GM19025 (cell line): ENCODE measurements at regions not wholly inside any gene's neighbourhood (a gene's known extent, or its start where the extent isn't known, plus 50 kb on each side); places are given as distances from the start of the nearest gene placed in this dataset.
"Not testable (repeated sequence)": the region's sequence is repeated elsewhere in the genome, so short reads cannot be mapped to it uniquely, and the experiment has no call there.

Experiments used
- ATAC-seq: cut with Tn5 transposase; IDR thresholded peaks from one replicate; pipeline ENCODE4 v1.9.1; 2021; ENCODE audit warnings: mild to moderate bottlenecking, low read depth, moderate library complexity; ENCODE audit not compliant: unreplicated experiment

DNA sequence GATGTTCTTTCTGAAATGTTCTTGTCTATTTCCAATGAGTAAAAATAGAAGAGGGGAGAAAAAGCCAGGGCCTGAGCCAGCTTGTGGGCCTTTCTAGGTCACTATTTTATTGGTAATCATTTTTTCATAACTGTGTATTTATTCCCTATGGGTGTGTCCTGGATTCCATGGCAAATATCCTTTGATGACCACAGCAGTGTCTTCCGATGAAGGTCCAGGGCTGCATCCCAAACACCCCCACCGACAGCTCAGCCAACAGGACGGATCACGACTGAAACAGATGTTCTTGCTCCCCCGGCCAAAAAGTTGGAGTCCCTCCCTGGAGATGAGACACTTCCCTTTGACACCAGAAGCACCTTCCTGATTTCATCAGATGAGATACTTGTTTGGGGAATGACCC is 105.4 kb upstream of the PLEKHG1 start:
- ATAC-seq = no peak

DNA sequence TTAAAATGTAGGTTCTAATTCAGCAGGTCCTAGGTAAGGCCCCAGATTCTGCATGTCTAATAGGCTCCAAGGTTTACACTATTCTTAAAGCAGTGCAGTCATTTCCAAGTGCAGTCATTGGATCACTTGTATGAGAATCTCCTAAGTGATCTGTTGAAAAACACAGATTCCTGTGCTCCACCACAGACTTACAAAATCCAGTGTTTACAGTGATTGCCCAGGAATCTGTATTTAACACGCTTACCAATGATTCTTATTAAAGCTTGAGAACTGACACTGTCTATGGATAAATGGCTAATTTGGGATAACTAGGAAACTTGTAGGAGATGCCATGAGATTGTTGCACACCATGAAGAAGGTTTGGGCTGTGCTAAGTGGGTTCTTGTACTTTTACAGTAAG is 104.6 kb upstream of the PLEKHG1 start:
- no peak for ATAC-seq

DNA sequence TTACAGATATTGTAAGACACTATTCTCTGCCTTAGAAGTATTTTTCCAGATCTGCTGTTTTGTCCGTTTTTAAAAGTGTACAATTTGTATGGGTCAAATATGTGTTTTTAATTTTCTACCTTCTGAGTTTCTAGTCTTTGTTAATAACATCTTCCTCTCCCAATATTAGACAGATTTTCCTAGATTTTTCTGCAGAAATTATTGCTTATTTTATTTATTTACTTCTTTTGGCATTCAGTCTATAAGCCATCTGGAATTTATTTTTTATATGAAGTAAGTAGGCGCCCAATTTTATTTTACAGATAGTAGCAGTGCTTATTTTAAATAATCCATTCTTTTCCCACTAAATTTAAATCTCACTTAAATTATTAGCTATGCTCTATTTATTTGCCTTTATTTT is 103.1 kb upstream of the PLEKHG1 start:
- ATAC-seq = no peak

GRCh38 chr6:150499882-150500312 is 99.8 kb upstream of the PLEKHG1 start:
- no peak for ATAC-seq

DNA sequence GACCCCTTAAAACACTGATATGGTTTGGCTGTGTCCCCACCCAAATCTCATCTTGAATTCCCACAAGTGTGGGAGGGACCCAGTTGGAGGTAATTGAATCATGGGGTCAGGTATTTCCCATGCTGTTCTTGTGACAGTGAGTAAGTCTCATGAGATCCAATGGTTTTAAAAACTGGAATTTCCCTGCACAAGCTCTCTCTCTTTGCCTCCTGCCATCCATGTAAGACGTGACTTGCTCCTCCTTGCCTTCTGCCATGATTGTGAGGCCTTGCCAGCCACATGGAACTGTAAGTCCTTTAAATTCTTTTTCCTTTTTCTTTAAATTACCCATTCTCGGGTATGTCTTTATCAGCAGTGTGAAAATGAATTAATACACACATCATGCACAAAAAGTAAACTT is 99.1 kb upstream of the PLEKHG1 start:
- ATAC-seq = not testable (repeated sequence)

DNA sequence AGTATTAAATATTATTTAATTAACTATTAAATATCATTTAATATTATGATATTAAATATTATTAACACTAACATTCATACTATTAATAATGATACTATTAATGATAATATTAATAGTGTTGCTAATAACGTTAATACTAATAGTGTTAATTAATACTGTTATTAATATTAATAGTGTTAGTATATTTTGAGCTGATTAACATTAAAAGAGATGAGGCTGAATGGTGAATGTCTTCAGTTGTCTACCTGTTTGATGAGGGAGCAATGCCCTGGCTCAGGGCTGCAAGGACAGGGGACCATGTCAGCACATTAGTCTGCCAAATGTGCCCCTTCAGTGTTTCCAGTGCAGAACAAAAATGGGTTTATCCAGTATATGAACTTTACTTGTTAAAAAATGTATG is 96.6 kb upstream of the PLEKHG1 start:
- no peak for ATAC-seq

DNA sequence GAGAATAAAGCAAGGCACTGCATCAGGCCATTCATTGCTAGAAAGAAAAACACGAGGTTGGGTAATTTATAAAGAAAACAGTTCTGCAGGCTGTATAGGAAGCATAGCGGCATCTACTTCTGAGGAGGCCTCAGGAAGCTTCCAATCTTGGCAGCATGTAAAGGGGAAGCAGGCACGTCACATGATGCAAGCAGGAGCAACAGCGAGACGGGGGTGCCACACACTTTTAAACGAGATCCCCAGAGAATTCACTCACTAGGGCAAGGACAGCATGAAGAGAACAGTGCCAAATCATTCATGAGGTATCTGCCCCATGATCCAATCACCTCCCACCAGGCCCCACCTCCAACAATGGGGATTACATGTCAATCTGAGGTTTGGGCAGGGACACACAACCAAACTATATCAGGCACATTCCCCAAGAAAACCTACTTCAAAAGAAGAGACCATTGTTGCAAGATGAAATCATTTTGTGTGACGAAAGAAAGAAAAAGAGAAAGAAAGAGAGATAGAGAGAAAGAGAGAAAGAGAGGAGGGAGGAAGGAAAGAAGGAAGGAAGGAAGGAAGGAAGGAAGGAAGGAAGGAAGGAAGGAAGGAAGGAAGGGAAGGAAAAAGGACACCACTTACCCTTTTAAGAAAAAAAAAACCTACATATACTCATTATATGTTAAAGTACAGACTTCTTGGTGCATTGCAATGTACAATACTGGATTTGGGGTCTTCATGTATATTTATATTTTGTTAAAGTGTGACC is 95.9 kb upstream of the PLEKHG1 start:
- ATAC-seq = no peak

- ATAC-seq = not testable (repeated sequence)
These were observed 92.3 kb upstream of the PLEKHG1 start for GRCh38 chr6:150507361-150507760.

DNA sequence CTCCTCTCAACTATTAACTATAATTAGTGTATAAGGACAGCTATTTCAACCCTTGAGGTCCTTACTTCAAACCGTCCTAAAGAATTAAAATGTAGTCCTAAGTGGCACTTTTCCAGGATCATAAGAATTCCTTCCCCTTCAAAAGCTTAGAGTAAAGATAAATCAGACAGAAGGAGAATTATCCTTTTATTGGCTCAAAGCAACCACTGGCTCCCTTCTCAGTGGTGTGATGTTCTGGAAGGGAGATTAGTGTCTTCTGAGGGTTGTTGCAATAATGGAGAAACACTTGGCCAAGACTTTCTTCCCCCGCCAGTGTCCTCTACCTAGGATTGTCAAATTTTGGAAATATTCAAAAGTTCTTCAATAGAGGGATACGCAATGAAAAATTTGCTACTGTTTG is 89.1 kb upstream of the PLEKHG1 start:
- no peak for ATAC-seq

- ATAC-seq = peak; percentile 66
These were observed 88.4 kb upstream of the PLEKHG1 start for GRCh38 chr6:150511313-150511712.

DNA sequence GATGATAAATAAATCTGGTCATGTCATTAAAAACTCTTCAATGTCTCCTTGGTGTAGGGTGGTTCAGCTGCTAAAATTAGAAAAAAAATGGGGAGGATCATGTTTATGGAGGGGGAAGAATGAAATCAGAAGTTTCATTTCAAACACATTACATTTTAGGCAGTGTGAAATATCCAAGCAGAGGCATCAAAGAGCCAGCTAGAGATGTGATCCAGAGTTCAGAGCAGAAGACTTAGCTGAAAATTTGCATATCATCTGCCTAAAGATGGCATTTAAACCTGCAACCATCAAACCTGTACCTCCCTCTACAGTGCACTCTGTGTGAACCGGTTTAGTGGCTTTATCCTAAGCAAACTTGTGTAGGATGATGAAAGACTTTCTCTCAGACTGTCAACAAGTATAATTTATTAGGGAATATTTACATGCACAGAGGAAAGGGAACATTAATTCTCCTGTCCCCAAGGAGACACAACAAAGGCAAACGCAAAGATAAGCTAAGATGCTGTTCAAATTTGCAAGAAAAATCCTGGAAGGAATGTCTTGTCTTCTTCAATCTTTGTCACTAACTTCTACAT is 84.8 kb upstream of the PLEKHG1 start:
- no peak for ATAC-seq

DNA sequence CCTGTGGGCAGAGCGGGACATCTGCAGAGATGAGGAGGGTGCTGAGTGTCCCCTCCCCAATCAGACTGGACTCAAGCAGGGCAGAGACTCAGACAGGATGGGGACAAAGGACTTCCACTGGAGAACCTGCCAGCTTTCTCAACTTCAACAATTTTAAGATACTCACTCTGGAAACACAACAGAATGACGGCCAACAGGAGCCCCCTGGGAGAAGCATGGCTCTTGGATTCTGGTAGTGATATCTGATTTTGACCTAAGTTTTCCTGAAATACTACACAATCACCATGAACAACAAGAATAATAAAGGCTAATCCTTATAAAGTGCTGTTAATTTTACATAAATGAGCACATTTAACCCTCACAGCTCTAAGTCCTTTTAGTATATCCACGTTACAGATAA is 83.5 kb upstream of the PLEKHG1 start:
- ATAC-seq = no peak

GRCh38 chr6:150517175-150517574 is 82.5 kb upstream of the PLEKHG1 start:
- ATAC-seq = no peak

DNA sequence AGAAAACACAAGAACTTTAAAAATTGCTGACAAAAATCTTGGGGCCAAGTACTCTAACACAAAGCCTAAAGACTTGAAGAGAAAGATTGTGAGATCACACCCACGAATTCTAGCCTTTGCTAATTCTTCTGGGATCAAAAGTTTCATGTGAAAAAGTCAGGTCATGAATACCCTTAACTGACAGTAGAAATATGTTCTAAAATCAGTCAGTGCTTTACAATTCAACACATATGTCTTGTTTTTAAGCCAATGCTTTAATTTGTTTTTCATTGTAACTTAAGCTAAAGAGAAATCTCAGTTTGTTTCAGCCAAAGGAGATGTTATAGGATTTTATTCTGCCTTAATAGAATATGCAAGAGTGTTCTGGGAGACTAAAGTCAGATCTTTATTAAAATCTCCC is 78.2 kb upstream of the PLEKHG1 start:
- no peak for ATAC-seq

- ATAC-seq = not testable (repeated sequence)
These were observed 76.5 kb upstream of the PLEKHG1 start for GRCh38 chr6:150523216-150523615.

DNA sequence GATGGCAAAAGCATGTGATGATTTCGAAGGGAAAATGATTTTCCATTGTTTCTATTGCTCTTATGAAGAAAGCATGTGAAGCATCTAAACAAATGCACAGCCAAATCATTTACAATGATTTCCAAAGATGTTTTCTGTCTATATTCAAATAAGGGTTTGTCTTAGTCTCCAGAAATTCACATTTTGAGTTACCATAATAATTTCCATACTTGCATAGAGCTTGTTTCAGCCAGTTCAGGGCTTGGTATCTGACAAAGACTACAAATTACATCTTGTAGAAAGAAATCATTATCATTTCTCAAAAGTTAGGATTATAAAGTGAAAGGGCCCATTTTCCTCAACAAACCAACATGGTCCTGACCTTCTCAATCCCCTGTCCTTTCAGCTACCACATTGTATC is 74.4 kb upstream of the PLEKHG1 start:
- no peak for ATAC-seq

DNA sequence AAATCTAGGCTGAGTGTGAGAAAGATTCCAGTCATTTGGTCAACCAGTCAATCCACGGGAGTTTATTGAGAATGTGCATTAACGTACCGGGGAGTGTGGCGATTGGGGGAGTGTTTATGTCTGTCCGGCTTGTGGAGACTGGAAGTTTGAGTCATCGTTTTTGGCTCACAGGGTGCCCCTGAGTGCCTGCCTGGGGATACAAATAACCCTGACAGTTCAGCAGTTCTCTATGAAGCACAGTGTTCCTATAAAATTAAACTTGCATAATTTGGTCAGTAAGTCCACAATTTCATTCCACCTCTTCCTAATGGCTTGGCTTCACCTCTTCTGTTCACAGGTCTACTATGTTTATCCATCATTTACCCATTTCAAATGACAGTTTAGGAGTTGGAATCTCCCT is 72.6 kb upstream of the PLEKHG1 start:
- no peak for ATAC-seq

DNA sequence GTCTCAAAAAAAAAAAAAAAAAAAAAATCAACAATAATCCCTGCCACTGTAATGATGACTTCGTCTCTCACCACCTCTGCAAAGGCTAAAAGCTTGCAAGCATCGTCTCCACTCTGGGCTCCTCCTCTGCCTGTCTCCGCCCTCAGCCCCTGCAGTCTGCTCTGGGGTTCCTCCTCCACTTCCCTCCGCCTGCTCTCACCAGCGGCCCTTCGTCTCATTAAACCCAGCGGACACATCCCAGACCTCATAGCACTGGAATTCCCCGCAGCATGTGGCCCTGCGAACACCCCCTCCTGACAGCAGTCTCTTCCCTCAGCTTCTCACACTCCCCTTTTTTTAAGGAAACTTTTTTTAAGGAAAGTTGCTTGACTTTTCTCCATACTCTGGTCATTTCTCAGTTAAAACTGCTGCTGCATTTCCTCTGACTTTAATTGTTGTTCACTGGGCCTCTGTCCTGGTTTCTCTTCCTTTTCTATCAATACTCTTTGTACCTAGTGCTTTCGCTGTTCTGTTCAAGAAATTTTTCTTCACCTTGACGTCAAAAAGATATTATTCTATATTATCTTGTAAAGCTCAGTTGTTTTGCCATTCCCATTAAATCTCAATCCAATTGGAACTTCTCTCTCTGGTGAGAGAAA is 70.9 kb upstream of the PLEKHG1 start:
- no peak for ATAC-seq

DNA sequence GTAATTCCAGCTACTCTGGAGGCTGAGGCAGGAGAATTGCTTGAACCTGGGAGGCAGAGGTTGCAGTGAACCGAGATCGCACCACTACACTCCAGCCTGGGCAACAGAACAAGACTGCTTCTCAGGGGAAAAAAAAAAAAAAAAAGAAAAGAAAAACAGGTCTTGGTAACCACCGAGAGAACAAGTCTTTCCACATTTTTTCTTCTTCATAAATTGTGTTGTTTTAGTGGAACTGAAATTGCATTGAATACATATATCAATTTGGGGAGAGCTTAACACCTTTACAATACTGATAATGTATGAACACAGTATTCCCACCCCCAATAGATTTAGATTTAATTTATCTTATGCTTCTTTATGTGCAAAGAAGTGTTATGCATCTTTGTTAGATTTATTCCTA is 70.0 kb upstream of the PLEKHG1 start:
- ATAC-seq = no peak

DNA sequence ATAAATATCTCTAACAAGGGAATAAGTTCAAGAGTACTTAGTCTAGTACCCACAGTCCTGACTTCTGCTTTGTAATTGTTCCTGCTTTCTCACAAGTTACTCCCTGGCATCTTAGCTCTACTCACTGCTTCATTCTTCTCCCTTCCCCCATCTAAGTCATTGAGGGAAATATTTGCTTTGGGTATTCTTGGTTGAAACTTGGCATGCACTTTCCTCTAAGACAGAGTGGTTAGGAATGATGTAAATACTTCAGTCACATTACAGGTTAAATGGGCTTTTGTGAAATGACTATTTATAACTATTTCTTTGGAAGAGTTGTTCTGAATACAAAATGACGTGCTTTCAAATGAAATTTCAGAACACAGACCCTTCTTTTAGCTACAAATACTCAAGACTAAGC is 67.7 kb upstream of the PLEKHG1 start:
- no peak for ATAC-seq

DNA sequence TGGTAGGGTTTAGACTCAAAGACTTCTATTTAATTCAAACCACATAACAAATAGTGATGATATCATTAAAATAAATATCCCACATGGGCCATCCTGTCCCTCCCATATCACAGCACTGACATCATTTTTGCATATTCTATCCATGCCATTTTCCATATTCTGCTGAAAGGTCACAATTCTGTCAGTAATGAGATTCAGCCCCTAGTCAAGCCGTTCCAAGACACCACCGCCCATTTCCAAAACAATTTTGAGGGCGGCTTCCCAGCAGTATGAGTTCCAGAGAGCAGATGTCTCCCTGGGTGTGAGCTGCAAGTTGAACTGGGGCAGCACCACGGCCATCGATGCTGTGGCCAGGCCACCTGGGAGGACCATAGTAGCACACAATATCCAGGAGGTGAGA is 65.1 kb upstream of the PLEKHG1 start:
- no peak for ATAC-seq
